ENCODE measurements at regions not wholly inside any gene's neighbourhood (a gene's known extent, or its start where the extent isn't known, plus 50 kb on each side); places are given as distances from the start of the nearest gene placed in this dataset.

DNA sequence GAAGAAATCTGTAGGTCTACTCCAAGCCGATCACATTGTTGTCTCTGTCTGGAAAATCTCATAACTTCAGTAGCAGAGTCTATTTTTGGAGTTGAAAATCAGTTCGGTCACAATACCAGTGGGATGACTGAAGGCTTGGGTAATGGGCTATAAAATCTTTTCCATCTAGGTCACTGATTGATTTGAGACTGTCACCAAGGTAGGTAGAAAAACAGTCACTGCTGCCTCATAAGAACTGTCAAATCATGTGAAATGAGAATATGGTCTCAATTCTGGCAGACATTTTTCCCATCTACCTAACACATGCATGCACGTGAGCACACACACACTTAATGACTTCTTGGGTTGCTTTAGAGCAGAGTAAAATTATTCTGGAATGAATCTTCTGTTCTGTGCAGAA, 1162.8 kb upstream of the CITED2 start:
- no peak for DNase-seq (ENCODE audit: low spot score)
- TF ChIP-seq, protein P1, sequence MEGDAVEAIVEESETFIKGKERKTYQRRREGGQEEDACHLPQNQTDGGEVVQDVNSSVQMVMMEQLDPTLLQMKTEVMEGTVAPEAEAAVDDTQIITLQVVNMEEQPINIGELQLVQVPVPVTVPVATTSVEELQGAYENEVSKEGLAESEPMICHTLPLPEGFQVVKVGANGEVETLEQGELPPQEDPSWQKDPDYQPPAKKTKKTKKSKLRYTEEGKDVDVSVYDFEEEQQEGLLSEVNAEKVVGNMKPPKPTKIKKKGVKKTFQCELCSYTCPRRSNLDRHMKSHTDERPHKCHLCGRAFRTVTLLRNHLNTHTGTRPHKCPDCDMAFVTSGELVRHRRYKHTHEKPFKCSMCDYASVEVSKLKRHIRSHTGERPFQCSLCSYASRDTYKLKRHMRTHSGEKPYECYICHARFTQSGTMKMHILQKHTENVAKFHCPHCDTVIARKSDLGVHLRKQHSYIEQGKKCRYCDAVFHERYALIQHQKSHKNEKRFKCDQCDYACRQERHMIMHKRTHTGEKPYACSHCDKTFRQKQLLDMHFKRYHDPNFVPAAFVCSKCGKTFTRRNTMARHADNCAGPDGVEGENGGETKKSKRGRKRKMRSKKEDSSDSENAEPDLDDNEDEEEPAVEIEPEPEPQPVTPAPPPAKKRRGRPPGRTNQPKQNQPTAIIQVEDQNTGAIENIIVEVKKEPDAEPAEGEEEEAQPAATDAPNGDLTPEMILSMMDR (IDR thresholded peaks at IDR 0.05; ENCODE audit: borderline replicate concordance, control extremely low read depth, extremely low read depth, insufficient read depth, missing control alignments), result no peak
- in situ Hi-C loops (cut with MboI; ENCODE audit: low sequenced_read_pairs, unreplicated experiment), result no loop called here

DNA sequence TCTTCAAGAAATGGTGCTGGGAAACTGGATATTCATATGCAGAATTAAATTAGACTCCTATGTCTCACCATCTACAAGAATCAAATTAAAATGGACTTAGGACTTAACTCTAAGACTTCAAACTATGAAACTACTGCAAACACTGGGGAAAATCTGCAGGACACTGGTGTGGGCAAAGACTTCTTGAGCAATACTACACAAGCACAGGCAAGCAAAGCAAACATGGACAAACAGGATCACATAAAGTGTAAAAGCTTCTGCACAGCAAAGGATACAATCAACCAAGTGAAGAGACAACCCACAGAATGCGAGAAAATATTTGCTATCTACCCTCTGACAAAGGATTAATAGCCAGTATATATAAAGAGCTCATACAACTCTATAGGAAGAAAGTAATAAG, 1161.1 kb upstream of the CITED2 start:
- DNase-seq (ENCODE audit: low spot score), result no peak
- in situ Hi-C loops (cut with MboI; ENCODE audit: low sequenced_read_pairs, unreplicated experiment), result no loop called here
- TF ChIP-seq, protein P1 (IDR thresholded peaks at IDR 0.05; ENCODE audit: borderline replicate concordance, control extremely low read depth, extremely low read depth, insufficient read depth, missing control alignments), result no peak

DNA sequence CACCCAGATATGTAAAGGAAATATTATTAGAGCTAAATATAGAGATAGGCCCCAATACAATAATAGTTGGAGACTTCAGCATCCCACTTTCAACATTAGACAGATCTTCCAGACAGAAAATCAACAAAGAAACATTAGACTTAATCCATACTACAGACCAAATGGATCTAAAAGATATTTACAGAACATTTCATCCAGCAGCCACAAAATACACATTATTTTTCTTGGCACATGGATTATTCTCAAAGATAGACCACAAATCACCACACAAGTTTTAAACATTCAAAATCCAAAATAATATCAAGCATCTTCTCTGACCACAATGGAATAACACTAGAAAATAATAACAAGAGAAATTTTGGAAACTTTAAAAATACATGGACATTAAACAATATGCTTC, 1159.1 kb upstream of the CITED2 start:
- no peak for DNase-seq (ENCODE audit: low spot score)
- TF ChIP-seq, protein P1 (IDR thresholded peaks at IDR 0.05; ENCODE audit: borderline replicate concordance, control extremely low read depth, extremely low read depth, insufficient read depth, missing control alignments), result no peak
- in situ Hi-C loops (cut with MboI; ENCODE audit: low sequenced_read_pairs, unreplicated experiment), result no loop called here

DNA sequence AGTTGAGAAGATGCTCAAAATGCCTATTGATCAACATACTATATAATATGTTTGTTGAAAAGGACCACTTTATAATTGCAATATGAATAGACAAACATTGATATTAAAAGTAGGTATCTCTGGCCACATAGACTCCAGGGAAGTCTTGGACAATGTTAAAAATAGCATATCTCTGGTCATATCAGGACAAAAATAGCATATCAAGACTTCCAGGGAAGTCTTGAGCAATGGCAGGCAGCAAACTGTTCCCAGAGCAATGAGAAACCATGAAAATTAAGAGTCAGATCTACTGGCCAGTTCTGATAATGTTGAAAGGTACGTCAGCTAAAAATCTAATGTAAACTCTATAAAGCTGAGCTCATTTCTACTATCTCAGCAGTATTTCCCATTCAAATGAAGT, 1130.3 kb upstream of the CITED2 start:
- no peak for DNase-seq (ENCODE audit: low spot score)
- TF ChIP-seq, protein P1 (IDR thresholded peaks at IDR 0.05; ENCODE audit: borderline replicate concordance, control extremely low read depth, extremely low read depth, insufficient read depth, missing control alignments), result no peak
- in situ Hi-C loops (cut with MboI; ENCODE audit: low sequenced_read_pairs, unreplicated experiment), result no loop called here

DNA sequence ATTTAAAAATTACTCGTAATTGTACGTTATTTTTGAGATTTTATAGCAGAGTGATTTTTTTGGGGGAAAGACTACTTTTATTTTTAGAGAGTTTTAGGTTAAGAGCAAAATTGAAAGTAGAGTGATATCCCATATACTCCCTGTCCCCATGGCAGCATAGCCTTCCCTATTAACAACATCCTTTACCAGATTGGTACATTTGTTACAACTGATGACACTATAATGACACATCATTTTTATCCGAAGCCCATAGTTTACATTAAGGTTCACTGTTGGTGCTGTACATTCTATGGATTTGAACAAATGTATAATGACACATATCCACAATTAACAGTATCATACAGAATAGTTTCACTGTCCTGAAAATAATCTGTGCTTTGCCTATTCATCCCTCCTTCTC, 1126.4 kb upstream of the CITED2 start:
- in situ Hi-C loops (cut with MboI; ENCODE audit: low sequenced_read_pairs, unreplicated experiment), result no loop called here
- no peak for DNase-seq (ENCODE audit: low spot score)

DNA sequence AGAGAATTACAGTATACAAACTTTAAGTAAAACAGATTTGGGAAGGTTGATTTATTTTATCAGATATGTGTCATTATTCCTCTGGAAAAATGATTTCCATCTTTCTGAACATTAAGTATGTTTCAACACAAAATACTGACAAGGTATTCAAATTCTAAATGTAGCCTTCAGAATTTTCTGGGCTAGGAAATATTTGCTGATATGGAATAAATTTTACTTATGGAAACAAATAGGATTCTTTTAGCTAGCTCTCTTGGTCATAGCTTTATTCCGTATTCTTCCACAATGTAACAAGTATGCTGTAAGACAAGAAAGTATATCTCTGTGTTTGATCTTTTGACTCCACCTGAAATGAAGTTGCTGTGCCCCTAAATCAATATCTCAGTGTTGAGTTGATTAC, 1125.2 kb upstream of the CITED2 start:
- TF ChIP-seq, protein P1 (IDR thresholded peaks at IDR 0.05; ENCODE audit: borderline replicate concordance, control extremely low read depth, extremely low read depth, insufficient read depth, missing control alignments), result no peak
- in situ Hi-C loops (cut with MboI; ENCODE audit: low sequenced_read_pairs, unreplicated experiment), result no loop called here
- no peak for DNase-seq (ENCODE audit: low spot score)

More for the DNA sequence above, 1126.4 kb upstream of the CITED2 start:
- TF ChIP-seq, protein P1 (IDR thresholded peaks at IDR 0.05; ENCODE audit: borderline replicate concordance, control extremely low read depth, extremely low read depth, insufficient read depth, missing control alignments), result no peak
